Testis (tissue), 2 donors: ENCODE measurements at regions not wholly inside any gene's neighbourhood (a gene's known extent, or its start where the extent isn't known, plus 50 kb on each side); places are given as distances from the start of the nearest gene placed in this dataset.

Experiments
- CTCF ChIP-seq, 3 experiments: fragments of 450-650 bp in 2 of 3; fragments of 200-600 bp in 1 of 3; sonication (generic) in 1 of 3; IDR thresholded peaks; one replicate each; pipeline ENCODE4 v1.5.1; 2016 to 2019; ENCODE audit warnings: antibody characterized with exemption in 3 of 3, mild to moderate bottlenecking in 2 of 3, moderate library complexity in 1 of 3
- POLR2A ChIP-seq: fragments of 450-650 bp; IDR thresholded peaks from one replicate; pipeline ENCODE4 v1.6.1; 2017; ENCODE audit warnings: antibody characterized with exemption, mild to moderate bottlenecking, moderate library complexity

GRCh38 chr1:118253053-118253915, 68.3 kb upstream of the SPAG17 start:
- TF ChIP-seq CTCF (IDR thresholded peaks at IDR 0.05) (no peak), POLR2A (no peak)
